NCI-H1436 (cell line): ENCODE measurements at regions not wholly inside any gene's neighbourhood (a gene's known extent, or its start where the extent isn't known, plus 50 kb on each side); places are given as distances from the start of the nearest gene placed in this dataset.

Experiments used
- DNase-seq: peaks from one replicate; lab custom pipeline; 2025; lab: John Stamatoyannopoulos, UW

DNA sequence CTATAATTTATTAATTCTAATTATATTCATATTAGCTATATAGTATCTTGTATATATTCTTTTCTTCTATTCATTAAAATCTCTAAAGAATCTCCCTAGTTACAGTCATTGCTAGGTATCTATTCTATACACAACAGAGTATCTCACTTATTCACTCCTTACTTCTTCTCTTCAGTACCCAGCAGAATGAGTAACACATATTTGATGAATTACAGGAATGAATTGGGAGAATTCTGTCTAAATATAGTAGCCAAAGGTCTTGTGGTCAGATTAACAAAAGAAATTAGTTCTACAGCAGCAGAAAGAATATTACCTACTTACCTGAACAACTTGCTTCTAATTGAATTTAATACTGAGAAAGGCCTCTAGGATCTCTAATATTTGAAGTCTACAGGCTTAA, 758.0 kb upstream of the ZEB2 start:
- DNase-seq: no peak

DNA sequence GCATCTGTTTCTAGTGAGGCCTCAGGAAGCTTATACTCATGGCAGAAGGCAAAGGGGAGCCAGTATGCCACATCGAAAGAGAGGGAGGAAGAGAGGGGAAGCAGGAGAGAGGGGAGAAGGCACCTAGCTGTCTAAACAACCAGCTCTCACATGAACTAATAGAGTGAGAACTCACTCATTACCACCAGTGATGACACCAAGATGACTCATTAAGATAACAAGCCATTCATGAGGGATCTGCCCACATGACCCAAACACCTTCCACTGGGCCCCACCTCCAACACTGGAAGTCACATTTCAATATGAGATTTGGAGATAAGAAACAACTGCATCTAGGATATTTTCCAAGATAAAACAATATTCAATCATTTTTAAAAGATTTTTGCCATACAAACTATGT, 753.9 kb upstream of the ZEB2 start:
- no peak for DNase-seq

DNA sequence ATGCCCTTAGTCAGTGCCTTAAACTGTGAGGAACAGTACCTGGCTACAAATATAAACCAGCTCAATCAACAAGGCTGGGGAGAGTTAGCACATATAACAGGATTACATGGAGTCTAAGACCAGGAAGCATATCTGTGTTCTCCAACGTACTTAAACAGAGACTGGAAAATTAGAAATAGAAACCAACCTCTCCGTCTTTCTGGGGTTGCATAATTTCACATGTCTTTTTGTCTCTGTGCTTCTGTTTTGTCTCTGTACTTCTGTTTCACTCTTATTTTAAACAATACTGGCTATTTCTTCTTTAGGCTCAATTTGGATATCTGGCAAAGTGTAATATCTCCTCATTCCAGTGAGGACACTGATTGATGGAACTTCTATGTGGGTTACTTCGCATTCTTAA, 749.0 kb upstream of the ZEB2 start:
- DNase-seq: no peak

DNA sequence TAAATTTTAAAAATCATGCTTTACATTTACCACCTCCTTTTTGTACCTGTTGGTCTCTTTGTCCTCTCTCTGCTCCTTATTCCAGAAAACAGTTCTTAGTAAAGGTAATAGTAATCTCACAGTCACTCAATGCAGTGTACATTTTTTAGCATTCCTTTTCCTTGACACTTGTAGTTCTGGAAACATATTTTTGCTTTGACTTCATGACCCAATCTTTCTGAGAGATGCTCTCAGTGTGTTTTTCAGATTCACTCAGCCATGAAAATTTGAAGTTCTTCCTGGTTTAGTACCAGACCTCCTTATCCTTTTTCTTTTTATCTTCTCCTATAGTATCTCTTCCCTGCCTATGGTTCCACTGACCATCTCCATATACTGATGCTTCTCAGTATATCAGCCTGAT, 747.5 kb upstream of the ZEB2 start:
- DNase-seq: no peak

DNA sequence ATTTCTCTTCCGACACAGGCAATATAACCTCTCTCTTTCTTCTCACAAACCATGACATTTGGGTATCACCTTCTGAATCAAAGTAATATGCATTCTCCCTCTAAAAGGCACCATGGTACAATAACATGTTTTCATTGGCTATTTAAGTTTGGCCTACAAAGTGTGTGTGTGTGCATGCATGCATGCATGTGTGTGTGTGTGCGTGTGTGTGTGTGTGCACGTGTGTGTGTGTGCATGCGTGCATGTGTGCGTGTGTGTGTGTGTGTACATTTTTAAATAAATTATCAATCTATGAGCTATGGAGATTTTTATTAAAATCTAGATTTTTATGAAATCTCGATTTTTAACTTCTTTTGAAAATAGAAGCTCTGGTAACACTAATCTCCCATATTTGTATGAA, 745.3 kb upstream of the ZEB2 start:
- no peak for DNase-seq

DNA sequence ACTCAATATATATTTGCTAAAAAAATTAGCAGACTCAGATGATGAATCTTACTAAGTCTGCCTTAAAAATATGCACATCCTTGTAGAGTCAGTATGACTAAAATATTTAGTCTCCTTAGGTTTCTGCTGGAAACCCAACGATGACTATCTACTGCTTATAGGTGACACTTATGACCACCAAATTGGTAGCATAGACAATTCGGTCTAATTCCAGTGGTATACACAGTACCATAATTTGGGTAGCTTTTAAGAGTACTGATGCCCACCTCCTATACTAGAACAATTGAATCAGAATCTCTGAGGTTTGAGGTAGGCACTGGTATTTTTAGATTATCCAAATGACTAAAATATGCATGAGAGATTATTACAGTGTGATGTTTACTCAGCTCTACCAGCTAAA, 740.8 kb upstream of the ZEB2 start:
- no peak for DNase-seq

DNA sequence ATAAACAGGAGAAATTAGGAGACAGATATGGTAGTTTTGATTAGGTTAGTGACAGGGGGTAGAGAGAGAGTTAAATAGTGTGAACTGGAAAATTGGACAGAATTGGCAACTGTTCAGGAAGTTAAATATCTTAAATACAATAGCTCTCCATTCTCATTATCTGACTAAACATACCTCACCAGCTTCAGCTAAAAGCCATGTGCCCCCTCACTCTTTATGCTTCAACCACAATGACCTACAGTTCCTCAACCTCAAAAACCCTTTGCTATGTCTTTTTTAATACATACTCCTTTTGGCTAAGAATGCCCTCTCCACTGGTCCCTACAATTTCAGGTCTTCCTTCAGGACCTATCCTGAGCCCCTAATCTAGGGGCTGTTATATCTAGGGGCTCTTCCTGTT, 740.2 kb upstream of the ZEB2 start:
- peak; percentile 4 for DNase-seq

DNA sequence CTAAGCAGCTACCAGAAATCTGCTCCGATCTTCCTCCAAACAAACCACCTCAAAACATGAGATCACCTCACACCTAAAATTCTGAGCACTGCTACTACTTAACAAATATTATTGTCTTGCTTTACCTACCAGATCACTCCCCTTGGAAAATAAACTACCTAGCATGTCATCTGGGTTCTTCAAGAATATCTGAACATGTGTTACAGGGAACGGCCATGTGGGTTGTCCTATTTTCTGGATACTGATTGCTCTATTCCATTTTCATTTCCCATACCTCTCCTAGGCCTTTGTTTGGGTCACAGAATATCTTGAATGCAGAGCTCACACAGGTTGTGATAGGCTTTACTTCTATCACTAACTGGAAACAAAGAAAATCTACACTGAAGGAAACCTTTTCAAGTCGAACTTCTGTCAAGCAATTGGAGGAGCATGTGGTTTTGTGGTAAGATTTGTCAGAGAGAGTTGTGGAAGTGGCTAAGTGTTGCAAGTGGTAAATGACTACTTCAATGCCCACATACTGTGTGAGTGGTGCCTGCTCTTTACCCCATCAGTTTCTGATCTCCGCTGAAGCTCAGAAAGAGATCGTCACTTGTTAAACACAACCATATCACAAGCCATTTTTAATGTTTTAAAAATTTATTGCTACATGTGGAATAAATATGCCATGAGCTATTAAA, 739.1 kb upstream of the ZEB2 start:
- DNase-seq: no peak

DNA sequence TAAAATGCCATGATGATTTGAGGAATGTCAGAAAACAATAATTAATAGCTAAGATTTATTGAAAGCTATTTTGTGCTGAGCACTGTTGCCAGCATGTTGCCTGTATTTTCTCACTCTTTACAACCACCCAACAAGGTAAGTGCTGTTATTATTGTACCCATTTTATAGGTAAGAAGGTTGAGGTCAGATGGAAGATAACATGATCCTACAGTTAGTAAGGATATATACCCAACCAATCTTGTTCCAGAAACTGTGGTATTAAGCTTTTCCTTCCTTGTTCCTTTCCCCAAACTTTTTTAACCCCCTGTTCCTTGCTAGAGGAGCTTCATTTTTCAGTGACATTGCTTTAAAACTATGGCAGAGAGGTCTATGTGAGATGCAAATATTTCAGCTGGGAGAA, 738.0 kb upstream of the ZEB2 start:
- DNase-seq: no peak

DNA sequence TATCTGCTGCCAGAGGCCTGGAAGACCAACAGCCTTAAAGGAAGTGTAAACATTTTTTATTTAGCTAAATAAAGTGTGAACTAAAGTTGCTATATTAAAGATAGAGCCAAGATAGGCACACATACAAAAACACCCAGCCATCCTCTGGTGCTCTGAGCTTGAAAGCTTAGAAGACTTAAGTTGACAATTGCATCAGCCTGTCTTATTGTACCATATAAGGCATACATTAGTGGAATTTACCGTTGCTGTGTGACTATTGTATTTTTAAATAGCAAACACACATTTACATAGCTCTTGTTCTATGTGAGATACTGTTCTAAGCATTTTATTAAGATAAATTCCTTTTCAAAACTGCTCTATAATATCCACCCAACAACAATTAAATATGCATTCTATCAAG, 736.6 kb upstream of the ZEB2 start:
- DNase-seq: no peak

DNA sequence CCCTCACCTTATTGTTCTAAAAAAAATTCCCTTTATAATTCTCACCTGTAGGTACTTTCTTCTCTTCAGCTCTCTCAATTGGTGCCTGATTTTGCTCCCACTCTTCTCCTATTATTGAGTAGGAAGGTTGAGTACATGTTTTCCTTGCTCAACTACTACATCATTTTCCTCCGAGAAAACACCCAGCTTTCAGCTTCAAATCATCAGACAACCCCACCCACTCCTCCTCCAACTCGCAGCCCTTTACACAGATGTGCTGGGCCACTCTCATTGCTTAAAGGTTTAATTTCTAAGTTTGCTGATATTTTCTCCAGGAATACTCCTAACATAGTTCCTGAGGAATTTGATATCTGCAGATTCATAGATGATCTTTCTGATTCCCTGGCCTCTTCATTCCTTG, 734.4 kb upstream of the ZEB2 start:
- no peak for DNase-seq

DNA sequence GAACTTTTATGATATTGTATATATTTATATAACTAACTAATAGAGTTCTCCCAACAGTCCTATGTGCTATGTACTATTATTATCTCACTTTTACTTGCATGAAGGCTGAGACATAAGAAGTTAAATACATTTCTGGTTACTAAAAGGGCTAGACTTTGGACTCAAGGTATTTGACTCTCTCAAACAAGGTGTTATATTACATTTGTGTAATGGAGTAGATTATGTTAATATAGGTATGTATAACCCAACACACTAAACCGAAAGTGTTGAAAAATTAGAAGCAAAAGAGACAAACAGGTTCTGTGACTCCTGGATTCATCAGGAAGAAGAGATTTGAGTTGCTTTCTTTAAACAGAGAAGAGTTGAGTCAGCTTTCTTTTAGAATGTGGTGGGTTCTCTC, 733.6 kb upstream of the ZEB2 start:
- no peak for DNase-seq

DNA sequence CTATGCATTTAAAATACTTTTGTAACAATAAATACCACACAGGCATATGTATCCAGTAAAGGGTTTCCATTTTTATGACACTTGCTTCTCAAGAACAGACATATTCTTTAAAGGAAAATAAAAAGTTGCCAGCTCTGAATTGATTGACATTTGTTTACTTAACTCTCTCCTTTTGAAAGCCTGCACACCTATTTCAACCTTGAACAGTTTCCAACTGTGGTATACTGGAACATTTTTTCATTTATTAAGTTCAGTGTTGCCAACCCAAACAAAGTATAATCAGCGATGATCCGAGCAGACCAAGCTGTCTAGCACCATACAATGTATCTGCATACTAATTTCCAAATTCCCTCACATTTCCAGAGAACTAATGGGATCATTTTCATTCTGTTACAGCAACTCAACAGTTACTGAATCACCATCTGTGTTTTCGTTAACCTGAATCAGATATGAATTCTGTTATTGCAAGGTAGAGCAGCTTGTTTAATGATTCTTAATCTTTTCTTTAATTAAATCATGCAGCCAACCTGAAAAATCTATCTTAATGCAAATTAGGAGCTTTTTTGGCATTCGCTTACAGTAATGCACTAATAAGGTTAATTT, 725.5 kb upstream of the ZEB2 start:
- no peak for DNase-seq

DNA sequence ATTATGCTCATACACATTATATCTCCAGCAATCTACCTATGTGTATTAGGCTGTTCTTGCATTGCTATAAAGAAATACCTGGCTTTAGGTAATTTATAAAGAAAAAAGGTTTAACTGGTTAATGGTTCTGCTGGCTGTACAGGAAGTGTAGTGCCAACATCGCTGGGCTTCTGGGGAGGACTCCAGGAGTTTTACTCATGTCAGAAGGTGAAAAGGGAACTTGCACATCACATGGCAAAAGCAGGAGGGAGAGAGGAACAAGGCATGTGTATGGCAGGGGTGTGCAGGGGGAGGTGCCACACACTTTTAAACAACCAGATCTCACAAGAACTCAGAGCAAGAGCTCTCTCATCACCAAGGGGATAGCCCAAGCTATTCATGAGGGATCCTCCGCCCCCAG, 715.4 kb upstream of the ZEB2 start:
- DNase-seq: no peak

DNA sequence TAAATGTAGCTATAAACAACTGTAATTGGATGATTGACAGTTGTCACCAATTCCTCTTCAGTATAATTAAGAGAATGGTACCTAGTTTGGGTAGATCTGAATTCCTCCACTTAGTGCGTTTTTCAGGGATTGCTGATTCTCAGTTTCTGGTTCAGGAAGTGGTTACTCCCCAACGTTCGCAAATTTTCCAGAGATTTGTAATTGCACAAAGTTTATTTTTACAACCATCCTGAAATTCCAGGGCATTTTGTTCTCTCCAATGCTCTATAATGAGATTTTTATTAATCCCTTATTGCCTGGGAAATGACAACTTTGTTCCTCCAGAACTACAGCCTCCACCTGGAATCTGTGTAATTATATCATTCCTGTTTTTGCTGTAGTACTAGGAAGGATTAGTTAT, 710.6 kb upstream of the ZEB2 start:
- DNase-seq: no peak

DNA sequence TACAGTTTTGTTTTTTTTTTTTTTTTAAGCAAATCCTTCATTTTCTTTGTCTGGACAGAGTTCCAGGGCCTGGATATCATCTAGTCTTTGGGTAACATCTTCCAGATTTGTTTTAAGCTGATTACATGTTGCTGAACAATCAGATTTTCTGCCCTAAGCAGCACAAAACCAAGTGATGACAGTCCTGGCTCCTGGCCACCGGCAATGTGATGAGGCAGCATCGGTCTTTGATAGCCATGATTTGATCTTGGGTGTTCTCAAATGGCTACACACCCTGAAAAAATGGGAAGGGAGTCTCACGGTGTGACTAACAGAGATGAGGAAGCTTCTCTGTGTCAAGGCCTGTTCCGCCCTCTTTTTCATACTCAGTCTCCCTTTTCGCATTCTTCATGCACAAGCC, 708.6 kb upstream of the ZEB2 start:
- no peak for DNase-seq

DNA sequence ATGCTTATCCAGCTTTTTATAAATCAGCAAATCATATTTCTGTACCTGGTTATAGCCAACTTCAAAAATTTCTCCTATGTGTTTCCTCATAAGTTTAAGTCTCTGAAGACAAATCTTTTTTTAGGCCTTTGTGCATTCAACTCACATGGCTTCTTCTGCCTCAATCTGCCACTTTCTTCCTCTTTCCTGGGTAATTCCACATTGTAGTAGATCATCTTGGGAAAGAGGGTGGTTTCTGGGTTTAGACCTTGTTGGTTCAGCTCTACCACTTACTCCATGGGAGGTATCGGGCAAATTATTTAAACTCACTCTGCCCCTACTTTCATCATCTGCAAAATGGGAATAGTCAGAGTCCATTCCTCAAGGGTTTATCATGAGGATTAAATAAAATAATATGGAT, 707.0 kb upstream of the ZEB2 start:
- no peak for DNase-seq

DNA sequence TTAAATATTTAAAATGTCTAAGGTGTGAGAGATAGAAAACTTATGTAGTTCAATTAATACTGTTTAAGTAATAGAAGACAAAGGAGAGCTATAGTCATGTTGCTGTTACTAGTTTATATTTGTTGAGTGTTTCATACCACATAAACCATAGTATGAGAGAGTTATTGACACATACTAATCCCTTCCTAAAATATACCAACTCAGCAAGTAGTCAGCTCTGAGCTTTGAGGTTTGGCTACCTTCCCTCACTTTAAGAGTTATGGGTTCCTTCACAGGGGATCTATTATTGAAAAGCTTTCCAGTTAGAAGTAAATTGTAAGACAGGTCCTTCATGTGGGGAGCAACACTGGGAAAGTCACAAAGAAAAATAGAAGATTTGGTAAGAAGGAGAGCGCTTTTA, 701.6 kb upstream of the ZEB2 start:
- no peak for DNase-seq

DNA sequence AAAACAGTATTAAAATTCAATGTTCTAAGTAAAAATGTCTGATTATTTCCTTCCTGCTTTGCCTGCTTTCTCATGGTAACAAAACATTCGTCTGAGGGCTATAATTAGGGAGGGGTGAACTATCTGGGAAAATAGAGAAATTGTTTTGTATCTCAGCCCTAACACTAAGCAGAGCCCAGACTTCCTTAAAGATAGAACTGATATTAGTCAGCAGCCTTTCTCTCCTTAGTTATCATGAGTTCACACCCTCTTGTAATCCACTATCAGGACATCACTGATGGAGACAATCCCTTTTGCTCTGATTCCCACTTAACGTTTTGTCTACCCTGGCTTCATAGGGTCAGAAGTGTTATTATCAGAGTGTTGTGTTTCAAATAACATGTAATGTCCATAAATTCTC, 701.1 kb upstream of the ZEB2 start:
- peak; percentile 31 for DNase-seq

DNA sequence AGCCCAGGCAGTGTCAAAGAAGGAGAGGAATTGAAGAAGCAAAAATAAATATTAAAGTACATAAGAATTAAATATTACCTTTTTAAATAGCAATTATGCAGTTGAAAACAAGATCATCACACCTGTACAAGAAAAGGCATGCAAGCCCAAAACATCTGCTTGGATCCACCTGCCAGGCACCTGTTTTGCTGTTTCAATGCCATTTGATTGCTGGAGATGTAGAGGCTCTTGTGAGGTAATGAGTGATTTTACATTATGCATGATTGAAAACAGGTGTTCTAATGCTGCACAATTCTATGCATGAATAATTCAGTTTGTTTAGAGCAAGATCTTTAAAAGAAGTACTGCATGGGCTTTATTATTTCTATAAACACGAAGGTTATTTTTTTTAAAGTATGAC, 700.6 kb upstream of the ZEB2 start:
- peak; percentile 81 for DNase-seq

DNA sequence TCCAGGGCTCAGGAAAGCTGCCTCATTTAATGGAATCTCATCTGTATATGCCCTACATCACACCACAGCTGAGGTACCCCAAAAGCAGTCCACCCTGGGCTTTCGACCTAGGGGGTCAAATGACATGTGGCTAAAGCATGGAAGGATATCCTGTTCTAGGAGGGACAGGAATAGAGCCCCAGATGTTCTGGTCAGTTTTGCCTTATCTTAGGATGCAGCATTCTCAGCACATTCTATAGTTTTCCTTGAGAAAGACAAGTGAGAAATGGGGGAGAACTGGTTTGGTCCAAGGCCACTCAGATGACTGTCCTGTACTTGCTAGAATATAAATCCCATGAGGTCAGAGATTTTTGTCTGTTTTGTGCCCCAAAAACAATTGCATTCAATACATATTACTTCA, 688.0 kb upstream of the ZEB2 start:
- no peak for DNase-seq

DNA sequence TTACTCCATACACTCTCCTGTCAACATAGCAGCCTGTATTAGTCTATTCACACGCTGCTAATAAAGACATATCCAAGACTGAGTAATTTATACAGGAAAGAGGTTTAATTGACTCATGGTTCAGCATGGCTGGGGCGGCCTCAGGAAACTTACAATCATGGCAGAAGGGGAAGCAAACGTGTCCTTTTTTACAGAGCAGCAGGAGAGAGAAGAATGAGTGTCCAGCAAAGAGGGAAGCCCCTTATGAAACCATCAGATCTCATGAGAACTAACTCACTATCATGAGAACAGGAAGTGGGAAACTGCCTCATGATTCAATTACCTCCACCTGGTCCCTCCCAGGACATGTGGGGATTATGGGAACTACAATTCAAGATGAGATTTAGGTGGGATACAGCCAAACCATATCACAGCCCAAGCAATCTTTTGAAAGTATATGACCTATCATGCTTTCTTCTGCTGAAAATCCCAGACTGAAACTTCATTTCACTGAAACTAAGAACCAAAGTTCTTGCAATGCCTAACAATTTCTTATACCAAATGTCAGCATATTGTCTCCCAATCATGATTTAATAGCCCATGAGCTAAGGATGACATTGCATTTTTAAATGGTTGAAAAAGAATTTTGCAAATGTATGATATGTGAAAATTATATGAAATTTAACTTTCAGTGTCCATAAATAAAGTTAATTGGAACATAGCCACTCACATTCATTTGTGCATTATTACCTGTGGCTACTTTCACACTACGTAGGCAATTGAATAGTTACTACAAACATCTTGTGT, 686.8 kb upstream of the ZEB2 start:
- DNase-seq: no peak

DNA sequence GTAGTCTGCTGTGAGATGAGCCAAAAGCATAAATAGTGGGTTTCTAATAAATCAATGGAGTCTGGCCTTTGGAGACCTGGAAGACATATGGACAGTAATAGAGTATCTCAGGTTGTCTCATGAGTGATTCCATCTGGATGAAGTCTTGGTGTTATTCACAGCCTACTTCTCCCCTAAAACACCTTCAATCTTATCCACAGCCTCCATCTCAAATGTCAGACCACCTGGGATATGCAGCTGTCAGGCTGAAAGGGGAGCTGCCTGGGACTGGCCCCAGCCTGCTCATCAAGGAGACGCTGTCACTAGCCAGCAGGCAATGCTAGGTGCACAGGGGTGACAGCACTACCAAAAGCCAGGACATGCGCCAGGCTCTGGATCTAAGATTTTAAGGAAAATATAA, 684.0 kb upstream of the ZEB2 start:
- no peak for DNase-seq
